Stomach (tissue), 4 donors: ENCODE measurements at regions not wholly inside any gene's neighbourhood (a gene's known extent, or its start where the extent isn't known, plus 50 kb on each side); places are given as distances from the start of the nearest gene placed in this dataset.

Experiments used
- EP300 ChIP-seq: sonication (generic); formaldehyde crosslinking; IDR thresholded peaks from one replicate; pipeline ENCODE4 v1.6.1; 2017; ENCODE audit warnings: antibody characterized with exemption
- POLR2A ChIP-seq, 4 donors: fragments of 450-650 bp; IDR thresholded peaks; one replicate each; pipeline ENCODE4 v1.6.1; 2016; ENCODE audit warnings: antibody characterized with exemption in 4 of 4, control low read depth in 2 of 4, mild to moderate bottlenecking in 1 of 4, moderate library complexity in 1 of 4
- POLR2AphosphoS5 ChIP-seq, 3 donors: sonication (generic); formaldehyde crosslinking; IDR thresholded peaks; one replicate each; pipeline ENCODE4 v1.6.1; 2016; ENCODE audit warnings: antibody characterized with exemption in 3 of 3
- TF ChIP-seq, protein P1 (sequence below), 7 experiments: fragments of 450-650 bp in 4 of 7; fragments of 200-600 bp in 3 of 7; sonication (generic) in 3 of 7; IDR thresholded peaks; one replicate each; pipeline ENCODE4 v1.5.1; 2016 to 2019; ENCODE audit warnings: antibody characterized with exemption in 7 of 7, control low read depth in 2 of 7, mild to moderate bottlenecking in 1 of 7

DNA sequence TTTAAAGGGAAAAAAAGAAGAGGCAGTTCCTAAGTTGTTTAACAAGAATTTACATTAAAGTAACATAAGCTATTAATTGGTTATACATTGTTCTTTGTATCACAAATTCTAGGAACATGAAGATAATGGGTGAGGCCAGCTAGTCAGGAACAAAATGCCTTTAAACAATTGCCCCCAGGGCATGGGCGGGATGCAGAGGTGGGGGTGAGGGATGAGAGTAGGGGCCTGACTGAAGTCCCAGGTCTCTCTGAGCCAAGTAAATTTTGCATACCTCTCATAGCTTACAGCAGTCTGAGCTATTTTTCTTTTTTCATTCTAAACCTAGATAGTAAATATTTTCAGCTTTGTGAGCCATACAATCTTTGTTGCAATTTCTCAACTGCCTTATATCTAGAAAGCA is 77.8 kb upstream of the RNU6-1 start:
- TF ChIP-seq POLR2A (IDR thresholded peaks at IDR 0.05) (no peak), EP300 (no peak), POLR2AphosphoS5 (IDR thresholded peaks at IDR 0.05) (no peak)
- TF ChIP-seq, protein P1, sequence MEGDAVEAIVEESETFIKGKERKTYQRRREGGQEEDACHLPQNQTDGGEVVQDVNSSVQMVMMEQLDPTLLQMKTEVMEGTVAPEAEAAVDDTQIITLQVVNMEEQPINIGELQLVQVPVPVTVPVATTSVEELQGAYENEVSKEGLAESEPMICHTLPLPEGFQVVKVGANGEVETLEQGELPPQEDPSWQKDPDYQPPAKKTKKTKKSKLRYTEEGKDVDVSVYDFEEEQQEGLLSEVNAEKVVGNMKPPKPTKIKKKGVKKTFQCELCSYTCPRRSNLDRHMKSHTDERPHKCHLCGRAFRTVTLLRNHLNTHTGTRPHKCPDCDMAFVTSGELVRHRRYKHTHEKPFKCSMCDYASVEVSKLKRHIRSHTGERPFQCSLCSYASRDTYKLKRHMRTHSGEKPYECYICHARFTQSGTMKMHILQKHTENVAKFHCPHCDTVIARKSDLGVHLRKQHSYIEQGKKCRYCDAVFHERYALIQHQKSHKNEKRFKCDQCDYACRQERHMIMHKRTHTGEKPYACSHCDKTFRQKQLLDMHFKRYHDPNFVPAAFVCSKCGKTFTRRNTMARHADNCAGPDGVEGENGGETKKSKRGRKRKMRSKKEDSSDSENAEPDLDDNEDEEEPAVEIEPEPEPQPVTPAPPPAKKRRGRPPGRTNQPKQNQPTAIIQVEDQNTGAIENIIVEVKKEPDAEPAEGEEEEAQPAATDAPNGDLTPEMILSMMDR (IDR thresholded peaks at IDR 0.05): no peak
